HTR-8/SVneo (cell line): ENCODE measurements at regions not wholly inside any gene's neighbourhood (a gene's known extent, or its start where the extent isn't known, plus 50 kb on each side); places are given as distances from the start of the nearest gene placed in this dataset.
"Not testable (repeated sequence)": the region's sequence is repeated elsewhere in the genome, so short reads cannot be mapped to it uniquely, and the experiment has no call there.

Experiments used
- DNase-seq: peaks from one replicate; pipeline ENCODE4 v3.0.0; 2011; ENCODE audit warnings: low spot score, mixed read lengths; ENCODE audit not compliant: insufficient read length
- FAIRE-seq: peaks from 2 replicates; lab custom pipeline; 2011; peaks lifted over from hg19 to GRCh38; lab: Jason Lieb, UNC

DNA sequence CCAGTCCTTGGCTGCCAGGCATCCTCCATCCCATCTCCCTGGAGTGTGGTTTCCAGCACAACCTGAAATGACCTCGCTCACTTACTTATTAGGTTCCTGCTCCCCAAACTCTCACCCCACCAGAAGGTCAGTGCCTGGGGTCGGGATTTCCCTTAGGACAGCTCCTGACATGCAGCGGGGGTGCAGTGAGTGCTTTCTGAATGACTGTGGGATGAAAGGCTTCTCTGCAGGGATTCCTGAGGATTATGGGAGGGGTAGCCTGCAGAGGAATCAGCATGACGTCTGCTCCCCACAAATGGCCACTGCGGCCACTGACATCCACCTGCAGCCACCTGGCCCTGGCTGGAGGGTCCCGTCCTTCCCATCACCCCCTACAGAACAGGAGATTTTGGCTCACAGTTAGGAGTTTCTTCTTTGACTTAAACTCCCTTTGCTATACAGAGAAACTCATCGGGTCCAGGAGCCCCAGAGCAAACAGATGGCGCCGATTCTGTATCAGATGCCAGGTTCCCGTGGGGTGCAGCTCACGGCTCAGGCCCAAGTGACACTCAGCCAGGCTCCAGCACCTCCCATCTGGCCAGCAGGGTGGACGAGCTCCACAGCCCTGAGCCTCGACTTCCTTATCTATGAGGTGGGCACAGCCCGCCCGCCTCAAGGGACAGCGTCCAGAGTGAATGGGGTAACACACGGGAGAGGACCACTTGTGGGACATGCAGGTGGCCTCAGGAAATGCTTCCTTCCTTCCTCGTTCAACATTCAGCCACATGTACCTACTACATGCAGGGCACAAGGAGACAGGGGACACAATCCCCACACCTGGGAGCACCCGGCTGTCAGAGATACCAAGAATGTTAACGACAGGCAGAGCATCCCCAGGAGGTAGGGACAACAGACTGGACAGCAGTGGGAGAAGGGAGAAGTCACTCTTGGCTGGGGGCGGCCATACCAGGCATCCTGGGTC lies 69.8 kb downstream of the RMI2 start:
- no peak for DNase-seq
- no peak for FAIRE-seq

DNA sequence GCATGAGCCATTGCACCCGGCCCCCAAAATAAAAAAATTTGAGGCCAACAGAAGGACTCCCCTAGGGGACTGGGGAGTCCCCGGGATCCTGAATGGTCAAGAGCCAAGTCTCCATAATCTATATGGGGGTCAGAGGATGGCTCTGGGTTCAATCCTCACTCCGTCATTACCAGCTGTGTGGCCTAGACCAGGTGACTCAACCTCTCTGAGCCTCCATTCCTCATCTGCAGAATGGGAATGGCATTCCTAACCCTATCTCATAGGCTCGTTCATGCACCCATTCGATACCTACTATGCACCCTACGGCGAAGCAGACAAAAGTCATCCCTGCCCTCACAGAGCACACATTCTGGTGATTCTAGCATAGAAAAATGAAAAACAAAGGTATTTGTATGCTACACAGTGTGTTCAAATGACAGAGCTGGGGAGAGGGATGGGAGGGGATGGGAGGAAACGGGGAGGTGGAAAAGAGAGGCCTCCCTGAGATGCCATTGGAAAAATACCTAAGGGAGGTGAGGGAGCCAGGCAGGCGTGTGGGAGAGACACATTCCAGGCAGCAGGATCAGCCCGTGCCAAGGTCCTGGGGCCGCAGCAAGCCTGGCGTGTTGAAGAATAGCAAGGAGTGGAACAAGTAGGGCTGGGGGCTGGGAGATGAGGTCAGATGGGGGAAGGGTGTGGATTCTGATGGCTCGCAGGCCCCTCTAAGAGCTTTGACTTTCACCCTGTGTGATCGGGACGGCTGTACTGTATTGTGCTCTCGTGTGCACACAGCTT lies 71.2 kb downstream of the RMI2 start:
- FAIRE-seq (no peak), DNase-seq (no peak)

DNA sequence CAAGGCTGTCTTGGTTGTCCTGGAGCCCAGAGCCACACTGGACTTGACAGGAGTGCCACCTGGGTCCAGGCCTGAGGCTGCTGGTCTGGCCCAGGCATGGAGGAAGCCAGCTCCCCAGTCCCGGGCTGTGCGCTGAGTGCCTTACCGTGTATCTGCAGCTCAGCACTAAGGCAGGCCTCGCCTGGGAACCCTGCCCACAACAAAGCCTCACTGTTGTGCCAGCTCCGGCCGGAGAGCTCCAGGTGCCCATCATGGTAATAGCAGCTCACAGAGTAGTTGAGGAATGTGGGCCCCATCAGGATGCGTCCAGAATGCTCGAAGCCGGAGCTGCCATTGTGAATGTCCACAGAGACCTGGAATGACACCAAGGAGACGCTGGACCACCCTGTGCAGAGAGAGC lies 72.2 kb downstream of the RMI2 start:
- DNase-seq: no peak
- no peak for FAIRE-seq

DNA sequence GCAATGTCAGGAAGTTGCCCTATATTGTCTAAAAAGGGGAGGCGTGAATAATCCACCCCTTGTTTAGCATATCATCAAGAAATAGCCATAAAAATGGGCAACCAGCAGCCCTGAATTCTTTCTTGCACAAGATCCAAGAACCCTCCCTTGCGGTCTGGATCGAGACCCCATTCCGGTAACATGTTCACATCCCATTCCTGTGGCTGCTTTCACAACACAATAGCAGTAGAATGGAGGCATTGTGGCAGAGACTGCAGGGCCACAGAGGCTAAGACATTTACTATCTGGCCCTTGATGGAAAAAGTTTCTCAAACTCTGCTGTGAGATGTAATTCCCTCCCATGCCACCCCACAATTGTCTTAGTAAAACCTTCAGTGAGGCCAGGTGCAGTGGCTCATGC lies 73.2 kb downstream of the RMI2 start:
- DNase-seq: no peak
- no peak for FAIRE-seq

DNA sequence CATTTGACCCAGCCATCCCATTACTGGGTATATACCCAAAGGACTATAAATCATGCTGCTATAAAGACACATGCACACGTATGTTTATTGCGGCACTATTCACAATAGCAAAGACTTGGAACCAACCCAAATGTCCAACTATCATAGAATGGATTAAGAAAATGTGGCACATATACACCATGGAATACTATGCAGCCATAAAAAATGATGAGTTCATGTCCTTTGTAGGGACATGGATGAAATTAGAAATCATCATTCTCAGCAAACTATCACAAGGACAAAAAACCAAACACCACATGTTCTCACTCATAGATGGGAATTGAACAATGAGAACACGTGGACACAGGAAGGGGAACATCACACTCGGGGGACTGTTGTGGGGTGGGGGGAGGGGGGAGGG lies 74.8 kb downstream of the RMI2 start:
- DNase-seq: not testable (repeated sequence)

DNA sequence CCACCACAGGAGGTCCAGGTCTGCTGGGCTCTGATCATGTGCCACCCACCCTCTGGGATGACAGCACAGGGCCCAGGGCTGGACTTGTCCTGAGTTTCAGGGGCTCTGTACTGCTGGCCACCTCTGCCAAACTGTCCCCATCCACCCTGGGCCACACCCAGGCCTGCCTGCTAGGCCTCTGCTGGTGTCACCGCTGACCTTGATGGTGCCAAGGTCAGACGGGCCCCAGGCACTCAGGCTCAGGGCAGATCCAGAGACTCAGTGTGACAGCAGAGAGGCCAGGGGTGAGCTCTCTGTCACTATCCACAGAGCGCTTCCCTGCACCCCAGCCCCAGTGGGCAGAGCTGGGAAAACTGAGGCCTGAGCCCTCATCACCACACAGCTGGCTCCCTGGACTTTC lies 75.6 kb downstream of the RMI2 start:
- DNase-seq: no peak
- no peak for FAIRE-seq

More for the DNA sequence above, 74.8 kb downstream of the RMI2 start:
- not testable (repeated sequence) for FAIRE-seq

DNA sequence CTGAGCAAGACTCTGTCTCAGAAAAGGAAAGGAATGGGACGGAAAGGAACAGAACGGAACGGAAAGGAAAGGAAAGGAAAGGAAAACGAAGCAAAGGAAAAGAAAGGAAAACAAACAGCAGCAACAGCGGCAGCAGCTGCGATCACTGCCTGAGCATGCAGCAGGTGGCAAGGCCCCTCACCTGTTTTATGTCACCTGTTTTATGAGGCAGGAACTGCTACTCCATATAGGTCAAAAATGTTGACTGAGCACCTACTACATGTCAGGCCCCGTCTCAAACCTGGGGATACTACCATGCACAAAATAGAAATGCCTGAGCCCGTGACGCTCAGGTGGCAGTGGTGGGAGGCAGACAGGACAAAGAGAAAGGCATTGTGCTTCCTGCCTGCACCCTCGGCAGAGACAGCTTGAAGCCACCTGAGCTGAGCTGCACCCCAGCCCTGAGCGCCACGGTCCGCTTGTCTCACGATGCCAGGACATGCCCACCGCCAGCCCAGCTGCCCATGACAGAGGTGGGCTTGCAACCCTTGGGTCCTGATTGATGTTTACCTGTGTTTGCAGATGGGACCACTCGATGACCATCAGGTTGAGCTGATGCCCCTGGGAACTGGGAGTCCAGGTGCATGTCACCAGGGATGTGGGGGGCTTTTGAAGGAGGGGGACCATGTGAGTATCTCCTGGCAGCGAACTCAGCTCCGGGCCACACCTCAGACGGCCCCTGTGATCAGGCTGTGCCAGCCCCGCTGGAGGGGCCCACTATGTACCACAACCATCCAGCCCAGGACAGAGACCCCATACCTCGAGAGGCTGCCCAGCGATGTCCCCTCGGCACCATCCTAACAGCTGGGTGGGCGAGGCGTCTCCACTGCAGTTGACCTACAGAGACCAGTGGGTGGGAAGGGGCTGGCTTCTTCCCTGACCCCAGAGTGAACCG lies 77.4 kb downstream of the RMI2 start:
- no peak for DNase-seq
- no peak for FAIRE-seq

DNA sequence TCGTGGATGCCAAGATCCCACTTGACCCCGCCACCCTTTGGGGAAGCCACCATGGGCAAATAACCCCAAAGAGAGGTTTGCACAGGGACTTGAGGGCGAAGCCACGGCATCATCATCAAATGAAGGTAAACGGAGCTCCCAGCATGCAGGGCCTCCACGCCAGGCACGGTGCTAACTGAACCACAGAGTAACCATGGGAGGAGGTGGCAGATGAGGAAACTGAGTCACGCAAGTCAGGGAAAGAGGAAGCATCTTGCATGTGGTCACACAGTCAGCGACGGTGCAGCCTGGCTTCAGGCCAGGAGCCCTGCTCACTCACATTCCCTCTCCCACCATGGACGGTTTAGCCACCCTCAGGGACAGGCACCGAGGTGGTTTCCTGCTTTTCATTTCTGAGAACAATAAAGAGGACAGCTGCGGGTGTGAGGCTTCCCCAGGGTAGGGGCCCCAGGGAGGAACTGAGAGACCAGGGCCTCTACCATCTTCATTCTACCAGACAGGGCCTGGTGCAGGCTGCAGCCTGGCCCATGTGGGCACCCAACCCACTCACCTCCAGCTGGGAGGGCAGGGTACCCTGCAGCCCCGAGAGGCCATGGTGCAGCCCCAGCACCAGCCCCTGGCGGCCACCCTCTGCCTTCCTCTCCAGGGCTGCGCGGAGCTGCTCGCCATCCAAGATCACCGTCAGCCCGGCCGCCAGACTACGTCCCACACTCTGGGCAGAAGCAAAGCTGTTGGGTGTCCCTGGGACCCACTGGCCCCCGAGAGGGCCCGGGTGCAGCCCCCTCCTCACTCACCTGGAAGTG lies 78.3 kb downstream of the RMI2 start:
- DNase-seq (no peak), FAIRE-seq (no peak)

DNA sequence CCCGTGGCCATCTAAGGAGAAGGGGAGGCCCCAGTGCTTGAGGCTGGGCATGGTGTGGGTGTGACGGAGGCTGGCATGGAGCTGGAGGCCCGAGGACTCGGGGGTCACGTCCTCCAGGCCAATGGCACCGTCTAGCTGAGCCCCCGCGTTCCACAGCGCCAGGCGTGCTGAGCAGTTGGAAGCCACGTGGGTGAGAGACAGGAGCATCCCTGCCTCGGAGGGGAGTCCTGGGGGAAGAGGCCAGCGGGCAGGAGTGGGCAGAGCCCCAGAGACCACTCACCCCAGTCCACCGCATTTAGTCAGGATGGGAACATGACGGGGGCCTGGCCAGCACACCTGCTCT lies 78.8 kb downstream of the RMI2 start:
- DNase-seq (no peak), FAIRE-seq (no peak)

DNA sequence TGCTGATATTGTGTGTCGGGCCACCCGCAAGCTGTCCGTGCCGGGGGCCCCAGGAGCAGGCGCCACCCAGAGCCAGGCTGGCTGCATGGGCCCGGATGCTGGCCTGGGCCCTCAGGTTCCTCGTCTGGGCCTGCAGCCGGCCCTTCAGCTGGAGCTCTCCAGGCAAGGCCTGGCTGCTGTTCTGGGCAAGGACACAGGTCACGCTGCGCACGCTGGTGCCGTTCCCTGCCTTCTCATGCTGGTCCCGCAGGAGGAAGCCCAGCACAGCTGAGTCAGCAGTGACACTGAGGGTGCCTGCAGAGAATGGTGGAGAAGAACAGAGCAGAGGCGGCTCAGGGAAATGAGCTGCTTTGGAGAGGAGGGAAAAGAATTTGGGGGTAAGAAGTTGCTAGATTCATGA lies 79.9 kb downstream of the RMI2 start:
- DNase-seq: no peak
- FAIRE-seq: no peak

DNA sequence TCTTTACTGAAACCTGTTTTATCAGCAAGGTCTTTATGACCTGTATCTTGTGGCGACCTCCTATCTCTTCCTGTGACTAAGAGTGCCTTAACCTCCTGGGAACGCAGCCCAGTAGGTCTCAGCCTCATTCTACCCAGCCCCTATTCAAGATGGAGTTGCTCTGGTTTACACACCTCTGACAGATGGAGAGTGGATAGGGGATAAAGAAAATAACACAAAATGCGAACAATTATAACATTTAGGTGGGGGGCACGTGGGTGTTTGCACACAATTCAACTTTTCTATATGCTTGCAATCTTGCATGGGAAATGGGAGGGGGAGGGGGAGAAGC lies 83.3 kb downstream of the RMI2 start:
- FAIRE-seq: no peak

DNA sequence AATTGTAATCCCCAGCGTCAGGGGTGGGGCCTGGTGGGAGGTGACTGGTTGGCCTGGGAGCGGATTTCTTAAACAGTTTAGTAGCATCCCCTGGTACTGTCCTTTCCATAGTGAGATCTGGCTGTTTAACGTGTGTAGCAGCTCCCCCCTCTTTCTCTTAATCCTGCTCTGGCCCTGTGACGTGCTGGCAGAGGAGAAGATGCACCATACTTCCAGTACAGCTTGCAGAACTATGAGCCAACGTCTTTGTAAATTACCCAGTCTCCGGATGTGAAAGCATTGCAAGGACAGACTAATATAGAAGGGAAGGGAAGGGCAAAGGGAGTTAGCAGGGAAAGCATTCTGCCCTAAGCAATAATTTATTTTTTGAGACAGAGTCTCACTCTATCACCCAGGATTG lies 83.9 kb downstream of the RMI2 start:
- DNase-seq: no peak
- FAIRE-seq: no peak

More for the DNA sequence above, 83.3 kb downstream of the RMI2 start:
- no peak for DNase-seq

DNA sequence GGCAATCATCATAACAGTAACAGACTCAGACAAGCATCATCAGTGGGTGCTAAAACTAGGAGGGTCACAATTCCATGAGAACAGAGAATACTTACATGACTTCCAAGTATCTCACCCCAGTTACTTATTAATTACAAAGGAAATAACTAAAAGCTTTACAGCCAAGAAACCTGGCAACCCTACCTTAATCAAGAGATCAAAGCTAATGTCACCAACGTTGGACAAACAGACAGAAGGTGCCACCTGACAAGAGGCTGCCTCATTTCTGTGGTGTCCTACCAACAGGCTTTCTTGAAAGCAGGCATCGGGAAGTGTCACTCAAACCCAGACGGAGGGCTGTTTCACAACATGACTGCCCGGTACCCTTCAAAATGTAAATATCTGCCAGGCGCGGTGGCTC lies 84.6 kb downstream of the RMI2 start:
- DNase-seq: no peak
- no peak for FAIRE-seq

DNA sequence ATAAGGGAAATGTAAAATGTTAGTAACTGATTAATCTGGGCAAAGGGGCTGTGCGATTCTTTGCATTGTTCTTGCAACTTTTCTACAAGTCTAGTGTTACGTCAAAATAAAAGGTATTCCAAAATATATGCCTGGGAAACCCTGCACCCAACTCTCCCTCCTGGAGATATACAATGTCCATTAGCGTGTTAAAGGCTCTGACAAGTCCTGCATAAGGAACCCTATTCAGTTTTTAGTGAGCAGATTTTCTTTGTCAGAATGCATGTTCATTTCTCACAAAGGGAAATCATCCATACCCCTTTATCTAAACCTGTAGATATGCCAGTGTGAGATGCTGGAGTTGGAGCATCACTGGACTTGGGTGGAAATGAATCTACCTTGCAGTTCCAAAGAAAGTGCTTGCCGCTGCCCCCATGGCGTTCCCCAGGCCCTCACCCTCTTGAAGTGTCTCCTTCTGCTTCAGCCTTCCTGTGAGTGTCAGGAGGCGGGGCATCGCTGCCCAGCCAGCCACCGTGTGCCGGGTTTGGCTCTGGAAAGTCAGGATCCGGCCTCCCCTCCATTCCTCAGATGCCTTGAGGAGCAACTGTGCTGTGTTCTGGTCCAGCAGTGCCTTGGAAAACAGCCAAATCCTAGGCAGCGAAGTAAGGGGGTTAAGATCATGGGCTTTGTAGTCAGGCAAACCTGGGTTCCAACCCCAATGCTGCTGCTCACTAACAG lies 85.5 kb downstream of the RMI2 start:
- FAIRE-seq: no peak
- DNase-seq: no peak

DNA sequence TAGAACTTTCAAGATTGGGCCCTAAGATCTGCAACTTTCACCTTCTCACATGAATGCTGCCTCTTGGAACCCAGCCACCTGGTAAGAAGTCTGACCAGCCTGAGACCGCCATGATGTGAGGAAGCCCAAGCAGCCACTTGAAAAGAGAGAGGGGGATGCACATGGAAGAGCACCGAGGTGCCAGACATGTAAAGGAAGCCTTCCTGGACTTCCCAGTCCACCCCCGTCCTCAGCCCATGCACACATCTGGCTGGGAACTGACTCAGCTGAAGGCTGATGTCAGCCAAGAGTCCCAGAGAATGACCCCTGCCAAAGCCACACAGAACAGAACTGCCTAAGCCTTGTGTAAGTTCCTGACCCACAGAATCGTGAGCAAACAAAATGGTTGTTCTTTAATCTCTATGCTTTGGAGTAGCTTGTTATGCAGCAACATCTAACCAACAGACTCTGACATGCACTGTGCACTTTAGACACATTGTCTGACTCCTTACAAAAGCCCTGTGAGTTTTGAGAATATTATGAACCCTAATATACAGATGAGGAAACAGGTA lies 86.7 kb downstream of the RMI2 start:
- no peak for FAIRE-seq
- no peak for DNase-seq

DNA sequence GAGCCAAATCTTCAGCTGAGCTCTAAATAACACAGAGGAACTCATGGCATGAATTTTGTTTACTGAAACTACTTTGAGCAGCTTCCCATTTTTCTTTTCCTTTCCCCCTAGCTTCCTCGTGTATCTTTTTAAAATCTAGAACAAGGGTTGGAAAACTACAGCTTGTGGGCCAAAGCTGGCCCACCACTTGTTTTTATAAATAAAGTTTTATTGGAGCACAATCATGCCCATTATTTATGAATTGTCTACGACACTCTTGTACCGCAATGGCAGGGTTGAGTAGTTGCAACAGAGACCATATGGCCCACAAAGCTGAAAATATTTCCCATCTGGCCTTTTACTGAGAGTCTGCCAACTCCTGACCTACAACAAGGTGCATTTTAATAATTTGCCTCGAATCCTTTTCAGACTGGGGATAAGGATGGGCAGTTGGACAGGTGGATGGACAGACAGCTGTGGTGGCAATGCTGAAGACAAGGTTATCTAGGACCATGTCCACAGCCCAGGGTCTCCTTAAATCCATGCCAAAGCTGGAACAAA lies 87.7 kb downstream of the RMI2 start:
- FAIRE-seq (no peak), DNase-seq (no peak)

DNA sequence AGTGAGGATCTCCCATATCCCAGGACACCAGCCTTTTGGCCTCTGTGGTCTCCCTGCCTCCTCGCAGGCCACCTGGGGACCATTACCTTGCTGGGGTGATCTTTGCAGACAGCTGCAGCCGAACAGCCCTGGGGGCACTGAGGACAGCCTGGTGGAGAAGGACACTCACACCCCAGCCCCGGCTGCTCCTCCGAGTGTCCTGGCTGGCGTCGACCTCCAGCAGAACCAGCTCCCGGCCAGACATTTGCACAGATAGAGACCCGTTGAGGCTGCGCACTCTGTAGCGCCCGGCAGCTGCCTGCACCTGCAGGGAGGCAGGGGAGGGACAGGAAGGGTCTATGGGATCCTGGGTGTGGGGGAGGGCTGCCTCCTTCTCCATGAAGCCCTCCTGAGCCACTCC lies 90.3 kb downstream of the RMI2 start:
- FAIRE-seq (no peak), DNase-seq (no peak)

DNA sequence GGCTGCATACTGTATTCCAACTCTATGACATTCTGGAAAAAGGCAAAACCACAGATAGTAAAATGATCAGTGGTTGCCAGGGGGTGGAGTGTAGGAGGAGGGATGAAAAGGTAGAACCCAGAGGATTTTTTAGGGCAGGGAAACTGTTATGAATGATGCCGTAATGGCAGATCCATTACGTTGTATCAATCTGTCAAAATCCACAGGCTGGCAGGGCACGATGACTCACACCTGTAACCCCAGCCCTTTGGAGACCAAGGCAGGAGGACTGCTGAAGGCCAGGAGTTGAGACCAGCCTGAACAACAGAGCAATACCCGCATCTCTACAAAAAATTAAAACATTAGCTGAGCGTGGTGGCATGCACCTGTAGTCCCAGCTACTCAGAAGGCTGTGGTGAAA lies 91.8 kb downstream of the RMI2 start:
- FAIRE-seq (no peak), DNase-seq (no peak)
